MM.1S (cell line): ENCODE measurements at regions not wholly inside any gene's neighbourhood (a gene's known extent, or its start where the extent isn't known, plus 50 kb on each side); places are given as distances from the start of the nearest gene placed in this dataset.

ENCODE experiments used
- DNase-seq: peaks from one replicate; pipeline ENCODE4 v3.0.0-alpha.2; 2015
- H2AFZ ChIP-seq: fragments of 300-600 bp; sonication (generic); 2 replicates; pipeline ENCODE4 v1.6.0; 2016; ENCODE audit warnings: antibody characterized with exemption, low read length
- H3F3A ChIP-seq: fragments of 300-600 bp; sonication (generic); 2 replicates; pipeline ENCODE4 v1.6.1; 2016; ENCODE audit warnings: mild to moderate bottlenecking, antibody characterized with exemption, low read length, moderate library complexity, mixed read lengths; ENCODE audit not compliant: insufficient read depth
- H3K27ac ChIP-seq: fragments of 300-600 bp; sonication (generic); 2 replicates; pipeline ENCODE4 v1.5.1; 2016; ENCODE audit warnings: mild to moderate bottlenecking, low read length
- H3K27me3 ChIP-seq: fragments of 300-600 bp; sonication (generic); replicated peaks from 2 replicates; pipeline ENCODE4 v1.6.0; 2016; ENCODE audit warnings: low read length; ENCODE audit not compliant: insufficient read depth
- H3K36me3 ChIP-seq: fragments of 300-600 bp; sonication (generic); replicated peaks from 2 replicates; pipeline ENCODE4 v1.6.1; 2016; ENCODE audit warnings: mild to moderate bottlenecking, low read length, mixed read lengths; ENCODE audit not compliant: insufficient read depth
- H3K4me1 ChIP-seq: fragments of 300-600 bp; sonication (generic); 2 replicates; pipeline ENCODE4 v1.6.1; 2016; ENCODE audit warnings: low read length, mixed read lengths
- H3K4me2 ChIP-seq: fragments of 300-600 bp; sonication (generic); 2 replicates; pipeline ENCODE4 v1.6.0; 2016; ENCODE audit warnings: low read depth, low read length
- H3K4me3 ChIP-seq: fragments of 300-600 bp; sonication (generic); 2 replicates; pipeline ENCODE4 v1.5.1; 2016; ENCODE audit warnings: low read length, mixed read lengths
- H3K79me2 ChIP-seq: fragments of 300-600 bp; sonication (generic); 2 replicates; pipeline ENCODE4 v1.6.1; 2016; ENCODE audit warnings: mixed run types, low read length, mixed read lengths
- H3K9ac ChIP-seq: fragments of 300-600 bp; sonication (generic); 2 replicates; pipeline ENCODE4 v1.6.1; 2016; ENCODE audit warnings: low read length, mixed read lengths
- H3K9me2 ChIP-seq: fragments of 300-600 bp; sonication (generic); replicated peaks from 2 replicates; pipeline ENCODE4 v1.6.1; 2016; ENCODE audit warnings: mild to moderate bottlenecking, low read length, mixed read lengths; ENCODE audit not compliant: insufficient read depth
- H3K9me3 ChIP-seq: fragments of 300-600 bp; sonication (generic); replicated peaks from 2 replicates; pipeline ENCODE4 v1.6.1; 2016; ENCODE audit warnings: mild to moderate bottlenecking, low read length, mixed read lengths; ENCODE audit not compliant: insufficient read depth
- H4K20me1 ChIP-seq: fragments of 300-600 bp; sonication (generic); 2 replicates; pipeline ENCODE4 v1.6.1; 2016; ENCODE audit warnings: mild to moderate bottlenecking, low read length, moderate library complexity, mixed read lengths; ENCODE audit not compliant: insufficient read depth
- EZH2 ChIP-seq: fragments of 300-600 bp; sonication (generic); optimal IDR thresholded peaks from 2 replicates; pipeline ENCODE3; 2017; ENCODE audit warnings: low read depth, mild to moderate bottlenecking, antibody characterized with exemption, low read length, mixed read lengths
- EZH2phosphoT487 ChIP-seq: fragments of 300-600 bp; sonication (generic); IDR thresholded peaks from 2 replicates; pipeline ENCODE4 v1.6.1; 2018; ENCODE audit warnings: antibody characterized with exemption, low read length
- TF ChIP-seq, protein P1 (sequence below): fragments of 300-600 bp; sonication (generic); IDR thresholded peaks from 2 replicates; pipeline ENCODE4 v1.5.1; 2016; ENCODE audit warnings: antibody characterized with exemption, low read length, mixed read lengths

DNA sequence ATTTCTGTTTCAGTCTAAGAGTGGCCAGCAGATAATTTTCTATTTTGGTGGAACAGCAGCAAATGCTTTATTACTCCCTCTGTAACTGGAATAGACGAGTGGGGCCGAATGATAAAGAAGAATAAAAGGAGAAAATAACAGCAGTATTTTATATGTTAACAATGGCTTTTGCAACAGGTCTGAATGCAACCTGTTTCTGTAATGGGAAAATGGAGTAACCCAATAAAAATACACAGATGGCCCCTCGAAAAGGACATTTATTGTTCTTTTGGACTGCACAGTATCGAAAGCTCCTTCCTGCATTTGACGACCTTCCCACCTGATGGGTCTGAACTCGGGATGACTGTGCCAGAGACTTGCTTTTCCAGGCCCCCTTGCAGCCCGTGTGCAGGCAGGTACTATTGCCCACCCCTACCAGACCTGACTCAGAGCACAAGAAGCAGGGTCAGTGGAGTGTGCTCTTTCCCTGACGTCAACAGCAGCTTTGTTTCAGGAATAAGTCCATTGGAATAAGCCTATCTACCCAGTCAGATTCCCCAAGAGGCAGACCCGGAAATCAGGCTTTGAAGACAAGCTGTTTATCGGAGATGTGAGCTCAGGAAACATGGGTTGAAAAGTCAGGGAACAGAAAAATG, 306.5 kb upstream of the NEBL start:
- no peaks in the 10 kb centered on the region for H3K9me2 ChIP-seq
- no peak overlapping the region for H3K27ac ChIP-seq
- no peaks in the 10 kb centered on the region for H3K4me1 ChIP-seq
- H3K9ac ChIP-seq: no peak overlapping the region
- H3K36me3 ChIP-seq: no peaks in the 10 kb centered on the region
- no peak overlapping the region for H3K4me3 ChIP-seq
- no peaks in the 10 kb centered on the region for H3K27me3 ChIP-seq
- no peak overlapping the region for H2AFZ ChIP-seq
- H3K9me3 ChIP-seq: no peaks in the 10 kb centered on the region
- TF ChIP-seq EZH2 (no peak), EZH2phosphoT487 (no peak)
- TF ChIP-seq, protein P1, sequence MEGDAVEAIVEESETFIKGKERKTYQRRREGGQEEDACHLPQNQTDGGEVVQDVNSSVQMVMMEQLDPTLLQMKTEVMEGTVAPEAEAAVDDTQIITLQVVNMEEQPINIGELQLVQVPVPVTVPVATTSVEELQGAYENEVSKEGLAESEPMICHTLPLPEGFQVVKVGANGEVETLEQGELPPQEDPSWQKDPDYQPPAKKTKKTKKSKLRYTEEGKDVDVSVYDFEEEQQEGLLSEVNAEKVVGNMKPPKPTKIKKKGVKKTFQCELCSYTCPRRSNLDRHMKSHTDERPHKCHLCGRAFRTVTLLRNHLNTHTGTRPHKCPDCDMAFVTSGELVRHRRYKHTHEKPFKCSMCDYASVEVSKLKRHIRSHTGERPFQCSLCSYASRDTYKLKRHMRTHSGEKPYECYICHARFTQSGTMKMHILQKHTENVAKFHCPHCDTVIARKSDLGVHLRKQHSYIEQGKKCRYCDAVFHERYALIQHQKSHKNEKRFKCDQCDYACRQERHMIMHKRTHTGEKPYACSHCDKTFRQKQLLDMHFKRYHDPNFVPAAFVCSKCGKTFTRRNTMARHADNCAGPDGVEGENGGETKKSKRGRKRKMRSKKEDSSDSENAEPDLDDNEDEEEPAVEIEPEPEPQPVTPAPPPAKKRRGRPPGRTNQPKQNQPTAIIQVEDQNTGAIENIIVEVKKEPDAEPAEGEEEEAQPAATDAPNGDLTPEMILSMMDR: no peak
- H3K79me2 ChIP-seq: no peaks in the 10 kb centered on the region
- no peaks in the 10 kb centered on the region for H3F3A ChIP-seq
- H3K4me2 ChIP-seq: no peak overlapping the region
- H4K20me1 ChIP-seq: no peaks in the 10 kb centered on the region
- DNase-seq: no peak

DNA sequence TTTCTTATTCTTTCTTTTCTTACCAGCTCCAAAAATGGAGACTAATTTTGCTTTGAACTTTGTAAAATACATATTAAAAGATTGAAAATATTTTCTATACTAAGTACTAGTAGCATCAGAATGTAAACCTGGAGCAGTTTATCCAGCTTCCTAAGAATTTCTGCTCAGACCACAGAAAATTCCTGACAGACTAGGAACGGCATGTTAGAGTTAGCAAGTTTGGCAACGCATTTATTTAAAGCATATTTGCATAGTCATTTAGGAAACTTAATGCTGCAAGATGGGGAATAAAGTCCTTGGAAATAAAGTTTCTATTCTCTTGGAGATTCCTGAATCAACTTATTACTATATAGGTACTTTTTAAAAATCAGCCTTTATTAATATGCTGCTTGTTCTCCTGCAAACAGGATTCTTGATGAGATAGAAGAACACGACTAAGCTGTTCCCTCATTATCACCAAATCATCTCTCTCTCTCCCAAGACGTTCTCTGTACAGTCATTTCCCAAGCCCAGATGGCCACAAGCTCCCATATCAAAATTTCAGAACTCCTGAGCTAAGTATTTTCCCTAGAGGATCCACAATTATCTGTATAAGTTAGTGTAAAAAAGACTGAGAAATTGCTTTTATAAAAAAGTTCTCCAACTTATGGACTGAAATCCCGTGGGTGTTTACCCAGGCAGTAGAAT, 305.8 kb upstream of the NEBL start:
- no peaks in the 10 kb centered on the region for H3F3A ChIP-seq
- no peaks in the 10 kb centered on the region for H3K27me3 ChIP-seq
- no peaks in the 10 kb centered on the region for H3K9me2 ChIP-seq
- no peak overlapping the region for H3K4me3 ChIP-seq
- no peak overlapping the region for H3K9ac ChIP-seq
- no peak overlapping the region for H3K27ac ChIP-seq
- no peaks in the 10 kb centered on the region for H3K36me3 ChIP-seq
- no peak for DNase-seq
- H2AFZ ChIP-seq: no peak overlapping the region
- H3K4me1 ChIP-seq: no peaks in the 10 kb centered on the region
- H3K4me2 ChIP-seq: no peak overlapping the region
- no peak for TF ChIP-seq EZH2
- TF ChIP-seq, protein P1: no peak
- H4K20me1 ChIP-seq: no peaks in the 10 kb centered on the region
- no peaks in the 10 kb centered on the region for H3K9me3 ChIP-seq
- H3K79me2 ChIP-seq: no peaks in the 10 kb centered on the region

DNA sequence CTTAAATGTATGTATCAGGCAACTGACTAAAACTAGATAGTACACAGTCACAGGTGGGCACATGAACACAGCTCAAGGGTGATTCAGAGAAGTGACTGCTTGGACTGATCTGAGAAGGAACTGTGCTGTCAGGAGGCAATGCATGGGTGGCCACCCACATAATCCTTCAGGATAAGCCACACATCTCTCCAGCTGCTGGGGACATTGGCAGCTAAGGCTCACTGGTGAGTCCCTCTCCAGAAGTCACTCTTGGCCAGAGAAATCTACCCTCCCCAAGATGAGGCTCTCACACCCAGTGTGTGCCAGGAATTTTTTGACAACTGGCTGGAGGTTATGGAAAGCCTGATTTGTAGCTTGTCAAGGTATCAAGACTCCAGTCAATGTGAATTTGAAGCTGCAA, 302.4 kb upstream of the NEBL start:
- Histone ChIP-seq H3K4me3 (no peak overlapping the region), H3K36me3 (no peaks in the 10 kb centered on the region), H3F3A (no peaks in the 10 kb centered on the region), H3K4me2 (no peak overlapping the region), H3K4me1 (no peaks in the 10 kb centered on the region), H3K27me3 (no peaks in the 10 kb centered on the region), H2AFZ (no peak overlapping the region), H3K9me2 (no peaks in the 10 kb centered on the region), H3K27ac (no peak overlapping the region), H3K9me3 (no peaks in the 10 kb centered on the region), H3K79me2 (no peaks in the 10 kb centered on the region), H4K20me1 (no peaks in the 10 kb centered on the region), H3K9ac (no peak overlapping the region)
- no peak for DNase-seq
- TF ChIP-seq EZH2phosphoT487 (no peak), EZH2 (no peak)
- TF ChIP-seq, protein P1: no peak
